Tibial artery (tissue), 4 donors: ENCODE measurements at regions not wholly inside any gene's neighbourhood (a gene's known extent, or its start where the extent isn't known, plus 50 kb on each side); places are given as distances from the start of the nearest gene placed in this dataset.
"Not testable (repeated sequence)": the region's sequence is repeated elsewhere in the genome, so short reads cannot be mapped to it uniquely, and the experiment has no call there.

Source experiments
- DNase-seq, 2 donors: peaks; one replicate each; pipeline ENCODE4 v3.0.0-alpha.2; 2019
- H3K27ac ChIP-seq, 2 donors: fragments of 200-600 bp; sonication (generic) in 1 of 2; 1 replicate in 1 of 2; 2 replicates in 1 of 2; pipeline ENCODE4 v1.5.1; 2018 to 2019; ENCODE audit warnings: mild to moderate bottlenecking in 1 of 2
- H3K27me3 ChIP-seq, 2 donors: fragments of 200-600 bp; sonication (generic) in 1 of 2; one replicate each; pipeline versions ENCODE4 v1.5.1 to v1.6.0; 2016 to 2019
- H3K36me3 ChIP-seq, 3 donors: fragments of 200-600 bp; sonication (generic) in 2 of 3; one replicate each; pipeline ENCODE4 v1.5.1; 2016 to 2019; ENCODE audit warnings: mild to moderate bottlenecking in 2 of 3
- H3K4me1 ChIP-seq, 4 donors: fragments of 200-600 bp; sonication (generic) in 2 of 4; 1 replicate in 3 of 4; 2 replicates in 1 of 4; pipeline ENCODE4 v1.5.1; 2016 to 2019
- H3K4me3 ChIP-seq, 2 donors: fragments of 200-600 bp; sonication (generic) in 1 of 2; 1 replicate in 1 of 2; 2 replicates in 1 of 2; pipeline ENCODE4 v1.5.1; 2018 to 2019; ENCODE audit warnings: mild to moderate bottlenecking in 2 of 2
- H3K9me3 ChIP-seq, 3 donors: fragments of 200-600 bp; sonication (generic) in 1 of 3; one replicate each; pipeline ENCODE4 v1.5.1; 2016 to 2019
- intact Hi-C: fragments of 100-400 bp; cut with DNase I; formaldehyde crosslinking; loops from one replicate; pipeline ENCODE4 v1.15.0; 2023; ENCODE audit warnings: low total_unique reads
- TF ChIP-seq, protein P1 (sequence below), 2 experiments: fragments of 200-600 bp in 1 of 2; fragments of 450-650 bp in 1 of 2; IDR thresholded peaks; one replicate each; pipeline ENCODE4 v1.5.1; 2017 to 2019; ENCODE audit warnings: antibody characterized with exemption in 2 of 2, mild to moderate bottlenecking in 1 of 2, moderate library complexity in 1 of 2

DNA sequence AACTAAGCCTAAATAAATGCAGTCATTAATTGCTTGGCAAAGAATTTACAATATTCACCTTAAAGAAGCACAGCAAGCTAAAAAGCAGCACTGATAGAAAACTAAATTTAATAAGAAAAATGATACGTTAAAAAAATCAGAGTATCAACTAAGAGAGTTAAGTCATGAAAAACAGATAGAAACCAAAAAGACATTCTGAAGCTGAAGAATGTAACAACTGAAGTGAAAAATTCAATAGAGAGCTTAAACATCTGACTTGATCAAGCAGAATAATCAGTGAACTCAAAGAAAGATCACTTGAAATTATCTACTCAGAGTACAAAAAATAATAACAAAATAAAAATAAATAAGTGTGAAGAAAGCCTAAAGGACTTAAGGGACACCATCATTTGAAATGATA is 588.0 kb upstream of the HS3ST1 start:
- TF ChIP-seq, protein P1, sequence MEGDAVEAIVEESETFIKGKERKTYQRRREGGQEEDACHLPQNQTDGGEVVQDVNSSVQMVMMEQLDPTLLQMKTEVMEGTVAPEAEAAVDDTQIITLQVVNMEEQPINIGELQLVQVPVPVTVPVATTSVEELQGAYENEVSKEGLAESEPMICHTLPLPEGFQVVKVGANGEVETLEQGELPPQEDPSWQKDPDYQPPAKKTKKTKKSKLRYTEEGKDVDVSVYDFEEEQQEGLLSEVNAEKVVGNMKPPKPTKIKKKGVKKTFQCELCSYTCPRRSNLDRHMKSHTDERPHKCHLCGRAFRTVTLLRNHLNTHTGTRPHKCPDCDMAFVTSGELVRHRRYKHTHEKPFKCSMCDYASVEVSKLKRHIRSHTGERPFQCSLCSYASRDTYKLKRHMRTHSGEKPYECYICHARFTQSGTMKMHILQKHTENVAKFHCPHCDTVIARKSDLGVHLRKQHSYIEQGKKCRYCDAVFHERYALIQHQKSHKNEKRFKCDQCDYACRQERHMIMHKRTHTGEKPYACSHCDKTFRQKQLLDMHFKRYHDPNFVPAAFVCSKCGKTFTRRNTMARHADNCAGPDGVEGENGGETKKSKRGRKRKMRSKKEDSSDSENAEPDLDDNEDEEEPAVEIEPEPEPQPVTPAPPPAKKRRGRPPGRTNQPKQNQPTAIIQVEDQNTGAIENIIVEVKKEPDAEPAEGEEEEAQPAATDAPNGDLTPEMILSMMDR (IDR thresholded peaks at IDR 0.05): no peak
- intact Hi-C loops: no loop called here

DNA sequence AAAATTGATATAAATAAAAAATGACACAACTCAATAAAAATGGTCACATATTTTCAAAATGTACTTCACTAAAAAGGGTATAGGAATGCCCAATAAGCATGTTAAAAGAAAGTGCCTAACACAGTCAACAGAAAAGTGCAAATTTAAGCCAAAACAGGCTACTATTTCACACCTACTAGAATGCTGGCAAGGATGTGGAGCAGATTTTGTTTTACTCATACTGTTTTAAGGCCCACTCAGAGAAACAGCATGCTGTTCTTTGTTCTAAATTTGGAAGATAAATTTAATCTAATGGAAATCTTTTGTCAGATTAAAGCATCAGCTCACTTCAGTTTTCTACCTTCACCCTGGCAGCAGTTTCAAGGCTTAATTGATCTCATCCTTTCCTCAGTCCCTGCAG is 576.8 kb upstream of the HS3ST1 start:
- TF ChIP-seq, protein P1 (IDR thresholded peaks at IDR 0.05): no peak
- Histone ChIP-seq H3K36me3 (no peaks in the 10 kb centered on the region), H3K4me3 (no peak overlapping the region), H3K27ac (no peak overlapping the region), H3K4me1 (no peaks in the 10 kb centered on the region), H3K9me3 (no peaks in the 10 kb centered on the region), H3K27me3 (no peaks in the 10 kb centered on the region)
- intact Hi-C loops: no loop called here
- DNase-seq: no peak

More for the DNA sequence above, 588.0 kb upstream of the HS3ST1 start:
- peaks cover 0 to 20% (median 5%) of the 10 kb centered on the region in 3 donors for H3K9me3 ChIP-seq
- H3K27ac ChIP-seq: no peak overlapping the region
- DNase-seq: no peak
- no peaks in the 10 kb centered on the region for H3K27me3 ChIP-seq
- no peaks in the 10 kb centered on the region for H3K36me3 ChIP-seq
- no peak overlapping the region for H3K4me3 ChIP-seq
- no peaks in the 10 kb centered on the region for H3K4me1 ChIP-seq

DNA sequence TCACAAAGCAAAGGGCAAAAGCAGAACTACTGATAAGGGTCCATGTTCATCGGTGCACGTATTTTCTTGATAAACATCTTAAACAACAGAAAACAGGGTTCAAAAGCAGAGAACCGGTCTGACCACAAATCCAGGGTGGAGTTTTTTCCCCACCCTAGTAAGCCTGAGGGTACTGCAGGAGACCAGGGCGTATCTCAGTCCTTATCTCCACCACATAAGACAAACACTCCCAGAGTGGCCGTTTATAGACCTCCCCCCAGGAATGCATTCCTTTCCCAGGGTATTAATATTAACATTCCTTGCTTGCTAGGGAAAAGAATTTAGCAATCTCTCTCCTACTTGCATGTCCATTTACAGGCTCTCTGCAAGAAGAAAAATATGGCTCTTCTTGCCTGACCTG is 567.9 kb upstream of the HS3ST1 start:
- H3K36me3 ChIP-seq, intact Hi-C loops, H3K4me3 ChIP-seq, H3K27me3 ChIP-seq, DNase-seq, H3K4me1 ChIP-seq, H3K9me3 ChIP-seq, H3K27ac ChIP-seq: not testable (repeated sequence)

DNA sequence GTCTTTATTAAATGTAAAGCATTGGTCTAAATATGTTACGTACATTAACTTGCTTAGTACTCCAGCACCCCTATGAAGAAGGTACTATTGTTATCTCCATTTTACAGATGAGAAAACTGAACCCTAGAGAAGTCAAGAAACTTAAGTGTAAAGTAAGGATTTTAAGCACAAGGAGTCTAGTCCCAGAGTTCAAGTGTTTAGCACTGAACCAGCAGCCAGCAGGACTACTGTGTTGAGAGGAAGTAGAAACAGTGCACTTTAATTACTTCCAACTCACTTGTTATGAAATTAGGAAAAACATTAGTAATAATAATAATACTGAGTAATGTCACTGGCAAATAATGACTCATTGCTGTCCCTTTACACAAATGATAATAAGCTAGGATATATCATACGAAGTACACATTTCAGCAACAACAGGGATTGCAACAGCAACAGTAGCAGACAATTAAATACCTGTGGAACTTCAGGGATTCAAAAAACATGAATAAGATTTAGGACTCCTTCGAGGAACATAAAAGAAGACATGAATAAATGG is 548.1 kb upstream of the HS3ST1 start:
- TF ChIP-seq, protein P1 (IDR thresholded peaks at IDR 0.05): no peak
- H3K9me3 ChIP-seq: no peaks in the 10 kb centered on the region
- no peak overlapping the region for H3K27ac ChIP-seq
- no peaks in the 10 kb centered on the region for H3K27me3 ChIP-seq
- no peak for DNase-seq
- no peaks in the 10 kb centered on the region for H3K4me1 ChIP-seq
- intact Hi-C loops: no loop called here
- no peaks in the 10 kb centered on the region for H3K36me3 ChIP-seq
- H3K4me3 ChIP-seq: no peak overlapping the region

DNA sequence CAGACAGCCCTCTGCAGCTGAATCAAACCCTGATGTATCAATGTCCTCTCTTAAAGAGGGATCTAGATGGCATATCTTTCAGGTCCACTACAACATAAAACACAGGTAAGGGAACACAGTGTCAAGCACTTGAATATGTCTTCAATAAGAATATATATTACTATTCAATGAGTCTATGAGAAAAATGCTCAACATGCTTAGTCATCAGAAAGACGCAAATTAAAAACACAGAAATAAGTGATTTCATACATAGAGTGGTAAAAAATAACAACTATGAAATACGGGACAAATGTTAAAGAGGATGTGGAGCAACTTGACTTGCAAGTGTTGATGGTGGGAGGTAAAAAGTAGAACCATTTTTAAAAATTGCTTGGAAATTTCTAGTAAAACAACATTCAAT is 544.6 kb upstream of the HS3ST1 start:
- Histone ChIP-seq H3K9me3 (no peaks in the 10 kb centered on the region), H3K27ac (no peak overlapping the region), H3K4me1 (no peaks in the 10 kb centered on the region), H3K4me3 (no peak overlapping the region), H3K27me3 (no peaks in the 10 kb centered on the region), H3K36me3 (no peaks in the 10 kb centered on the region)
- intact Hi-C loops: no loop called here
- TF ChIP-seq, protein P1 (IDR thresholded peaks at IDR 0.05): no peak
- no peak for DNase-seq

DNA sequence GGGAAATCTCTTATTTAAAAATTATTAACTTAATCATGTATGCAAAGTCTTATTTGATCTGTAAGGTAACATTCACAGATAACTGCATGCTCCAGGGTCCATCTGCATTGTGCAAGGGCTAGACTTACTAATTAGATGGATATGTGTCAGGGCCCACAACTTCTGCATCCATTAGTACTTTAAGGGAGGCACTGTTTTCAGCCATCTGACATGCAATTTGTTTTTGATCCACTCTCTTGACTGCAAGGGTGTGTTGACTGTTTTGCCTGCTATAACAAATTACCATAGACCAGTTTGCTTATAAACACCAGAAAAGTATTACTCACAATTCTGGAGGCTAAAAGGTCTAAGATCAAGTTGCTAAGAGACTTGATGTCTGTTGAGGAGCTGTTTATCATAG is 542.1 kb upstream of the HS3ST1 start:
- TF ChIP-seq, protein P1 (IDR thresholded peaks at IDR 0.05): no peak
- intact Hi-C loops: no loop called here
- Histone ChIP-seq H3K4me3 (no peak overlapping the region), H3K27ac (no peak overlapping the region), H3K27me3 (no peaks in the 10 kb centered on the region), H3K36me3 (no peaks in the 10 kb centered on the region), H3K9me3 (no peaks in the 10 kb centered on the region), H3K4me1 (no peaks in the 10 kb centered on the region)
- no peak for DNase-seq
